ENCODE measurements at regions not wholly inside any gene's neighbourhood (a gene's known extent, or its start where the extent isn't known, plus 50 kb on each side); places are given as distances from the start of the nearest gene placed in this dataset.

DNA sequence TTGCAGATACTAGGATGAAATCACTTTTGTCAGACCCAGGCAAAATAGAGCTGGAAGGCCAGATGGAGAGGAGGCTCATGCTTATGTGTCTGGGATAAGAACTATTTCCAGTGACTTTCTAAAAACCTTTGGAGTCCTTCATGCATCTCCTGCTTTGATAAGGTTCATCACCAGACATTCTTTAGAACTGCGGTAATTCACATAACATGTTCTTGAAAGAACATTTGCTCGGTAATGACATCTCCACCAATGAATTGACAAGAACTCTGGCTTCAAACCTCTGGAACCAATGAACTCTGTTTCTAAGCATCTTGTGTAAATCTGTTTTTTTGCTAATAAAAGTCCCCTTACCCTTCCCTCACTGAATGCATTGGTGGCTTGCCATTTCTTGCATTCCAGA, 112.0 kb upstream of the KL start:
- no peaks in the 10 kb centered on the region for H3K36me3 Mint-ChIP-seq
- Histone ChIP-seq H3K36me3 (replicated peaks in 1 of 2; ENCODE audit: control insufficient read depth in 1 of 2, insufficient read depth in 2 of 2, low read length in 2 of 2) (no peaks in the 10 kb centered on the region), H3K27ac (ENCODE audit: low read depth in 1 of 2, low read length in 2 of 2) (no peak overlapping the region), H3K9ac (ENCODE audit: insufficient read depth, low read length, poor library complexity, severe bottlenecking) (no peak overlapping the region), H3K4me3 (replicated peaks in 1 of 3; ENCODE audit: low read depth in 2 of 3, low read length in 3 of 3) (no peak overlapping the region), H2AFZ (ENCODE audit: insufficient read depth, low read depth, low read length, poor library complexity, severe bottlenecking) (no peak overlapping the region), H4K20me1 (ENCODE audit: insufficient read depth, low read length) (no peaks in the 10 kb centered on the region), H3K4me2 (replicated peaks; ENCODE audit: extremely low read depth, low read length, poor library complexity, severe bottlenecking) (no peak overlapping the region), H3K79me2 (ENCODE audit: insufficient read depth, low read length) (no peaks in the 10 kb centered on the region), H3K27me3 (ENCODE audit: control insufficient read depth in 2 of 2, insufficient read depth in 2 of 2, low read length in 2 of 2) (no peaks in the 10 kb centered on the region), H3K9me3 (replicated peaks in 1 of 2; ENCODE audit: control insufficient read depth in 1 of 2, insufficient read depth in 1 of 2, low read length in 2 of 2) (no peaks in the 10 kb centered on the region), H3K4me1 (ENCODE audit: control insufficient read depth in 1 of 2, insufficient read depth in 2 of 2, low read length in 2 of 2) (no peaks in the 10 kb centered on the region)
- intact Hi-C loops (cut with micrococcal nuclease): no loop called here
- TF ChIP-seq, protein P1, sequence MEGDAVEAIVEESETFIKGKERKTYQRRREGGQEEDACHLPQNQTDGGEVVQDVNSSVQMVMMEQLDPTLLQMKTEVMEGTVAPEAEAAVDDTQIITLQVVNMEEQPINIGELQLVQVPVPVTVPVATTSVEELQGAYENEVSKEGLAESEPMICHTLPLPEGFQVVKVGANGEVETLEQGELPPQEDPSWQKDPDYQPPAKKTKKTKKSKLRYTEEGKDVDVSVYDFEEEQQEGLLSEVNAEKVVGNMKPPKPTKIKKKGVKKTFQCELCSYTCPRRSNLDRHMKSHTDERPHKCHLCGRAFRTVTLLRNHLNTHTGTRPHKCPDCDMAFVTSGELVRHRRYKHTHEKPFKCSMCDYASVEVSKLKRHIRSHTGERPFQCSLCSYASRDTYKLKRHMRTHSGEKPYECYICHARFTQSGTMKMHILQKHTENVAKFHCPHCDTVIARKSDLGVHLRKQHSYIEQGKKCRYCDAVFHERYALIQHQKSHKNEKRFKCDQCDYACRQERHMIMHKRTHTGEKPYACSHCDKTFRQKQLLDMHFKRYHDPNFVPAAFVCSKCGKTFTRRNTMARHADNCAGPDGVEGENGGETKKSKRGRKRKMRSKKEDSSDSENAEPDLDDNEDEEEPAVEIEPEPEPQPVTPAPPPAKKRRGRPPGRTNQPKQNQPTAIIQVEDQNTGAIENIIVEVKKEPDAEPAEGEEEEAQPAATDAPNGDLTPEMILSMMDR (IDR thresholded peaks at IDR 0.05): no peak
- no peak overlapping the region for H3K27ac Mint-ChIP-seq
- H3K4me1 Mint-ChIP-seq: peaks cover 10% of the 10 kb centered on the region
- 100% methylated on average over 1 of the region's 2 CpGs for WGBS (ENCODE audit: insufficient coverage)
- peaks cover 0 to 6% (median 2%) of the 10 kb centered on the region in 3 donors for H3K27me3 Mint-ChIP-seq (ENCODE audit: low read depth in 3 of 3)
- no peak overlapping the region for H3K4me3 Mint-ChIP-seq
- peaks cover 0 to 8% (median 0%) of the 10 kb centered on the region in 7 donors for H3K9me3 Mint-ChIP-seq
- DNase-seq: no peak

DNA sequence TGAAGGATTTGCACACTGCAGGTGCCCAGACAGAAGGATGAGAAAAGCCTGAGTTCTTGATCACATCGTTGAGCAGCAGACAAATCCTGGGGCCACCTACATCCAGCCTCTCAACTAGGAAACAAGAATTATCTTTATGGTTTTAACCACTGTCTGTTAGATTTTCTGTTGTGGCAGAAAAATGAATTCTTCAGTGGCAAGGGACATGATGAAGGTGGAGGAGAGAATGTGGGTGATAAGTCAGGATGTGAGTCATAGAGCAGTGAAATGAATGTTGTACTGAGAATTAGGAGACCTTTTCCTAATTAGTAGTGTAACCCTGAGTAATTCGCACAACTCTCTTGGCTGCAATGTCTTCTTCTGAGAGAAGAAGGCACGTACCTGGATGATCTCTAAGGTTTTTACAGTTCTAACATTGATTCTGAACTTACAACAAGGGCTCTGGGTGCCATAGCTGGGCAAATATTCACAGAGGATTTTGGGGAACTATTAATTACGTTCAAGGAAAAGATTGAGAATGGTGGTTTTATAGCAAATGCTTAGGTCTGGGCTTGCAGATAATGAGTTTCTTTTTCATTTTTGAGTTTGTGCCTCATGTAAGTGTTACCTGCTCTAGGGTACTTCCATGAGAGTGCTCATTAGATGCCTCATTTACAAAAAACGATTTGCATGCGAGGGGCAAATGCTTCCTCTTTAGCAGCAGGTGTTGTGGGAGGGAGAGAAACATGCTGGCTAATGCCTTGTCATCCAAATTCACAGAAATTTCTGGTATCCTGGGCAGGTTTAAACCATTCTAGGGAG, 111.0 kb upstream of the KL start:
- Histone ChIP-seq H3K9ac (ENCODE audit: insufficient read depth, low read length, poor library complexity, severe bottlenecking) (no peak overlapping the region), H3K36me3 (replicated peaks in 1 of 2; ENCODE audit: control insufficient read depth in 1 of 2, insufficient read depth in 2 of 2, low read length in 2 of 2) (no peaks in the 10 kb centered on the region), H3K9me3 (replicated peaks in 1 of 2; ENCODE audit: control insufficient read depth in 1 of 2, insufficient read depth in 1 of 2, low read length in 2 of 2) (no peaks in the 10 kb centered on the region), H2AFZ (ENCODE audit: insufficient read depth, low read depth, low read length, poor library complexity, severe bottlenecking) (no peak overlapping the region), H3K4me1 (ENCODE audit: control insufficient read depth in 1 of 2, insufficient read depth in 2 of 2, low read length in 2 of 2) (no peaks in the 10 kb centered on the region), H3K79me2 (ENCODE audit: insufficient read depth, low read length) (no peaks in the 10 kb centered on the region), H3K27me3 (ENCODE audit: control insufficient read depth in 2 of 2, insufficient read depth in 2 of 2, low read length in 2 of 2) (no peaks in the 10 kb centered on the region), H4K20me1 (ENCODE audit: insufficient read depth, low read length) (no peaks in the 10 kb centered on the region), H3K4me2 (replicated peaks; ENCODE audit: extremely low read depth, low read length, poor library complexity, severe bottlenecking) (no peak overlapping the region), H3K27ac (ENCODE audit: low read depth in 1 of 2, low read length in 2 of 2) (no peak overlapping the region), H3K4me3 (replicated peaks in 1 of 3; ENCODE audit: low read depth in 2 of 3, low read length in 3 of 3) (no peak overlapping the region)
- Mint-ChIP-seq H3K27me3 (ENCODE audit: low read depth in 3 of 3) (peaks cover 0 to 6% (median 2%) of the 10 kb centered on the region in 3 donors), H3K4me3 (no peak overlapping the region), H3K36me3 (no peaks in the 10 kb centered on the region), H3K27ac (no peak overlapping the region), H3K9me3 (peaks cover 0 to 5% (median 0%) of the 10 kb centered on the region in 7 donors), H3K4me1 (peaks cover 10% of the 10 kb centered on the region)
- intact Hi-C loops (cut with micrococcal nuclease): no loop called here
- TF ChIP-seq, protein P1 (IDR thresholded peaks at IDR 0.05): no peak
- no peak for DNase-seq
- WGBS (ENCODE audit: insufficient coverage): 4% methylated on average over 3 of the region's 6 CpGs

Measured in CD14-positive monocyte (primary cell).